Kidney epithelial cell (primary cell): ENCODE measurements at regions not wholly inside any gene's neighbourhood (a gene's known extent, or its start where the extent isn't known, plus 50 kb on each side); places are given as distances from the start of the nearest gene placed in this dataset.

Experiments used
- DNase-seq: peaks from one replicate; pipeline ENCODE4 v3.0.0-alpha.2; 2010; ENCODE audit warnings: low read depth
- H3K27me3 ChIP-seq: 2 replicates; pipeline ENCODE4 v1.6.0; 2011; ENCODE audit warnings: low read length; ENCODE audit not compliant: control insufficient read depth, insufficient read depth
- H3K36me3 ChIP-seq: 2 replicates; pipeline ENCODE4 v1.5.1; 2011; ENCODE audit warnings: low read length; ENCODE audit not compliant: control insufficient read depth, insufficient read depth
- H3K4me3 ChIP-seq: 2 replicates; pipeline ENCODE4 v1.5.1; 2011; ENCODE audit warnings: low read depth, mild to moderate bottlenecking, control low read depth, low read length
- TF ChIP-seq, protein P1 (sequence below): IDR thresholded peaks from 2 replicates; pipeline ENCODE4 v1.5.1; 2011; ENCODE audit warnings: mild to moderate bottlenecking, moderate library complexity, low read length, control low read depth, inconsistent platforms; ENCODE audit not compliant: insufficient read depth, poor library complexity, severe bottlenecking

DNA sequence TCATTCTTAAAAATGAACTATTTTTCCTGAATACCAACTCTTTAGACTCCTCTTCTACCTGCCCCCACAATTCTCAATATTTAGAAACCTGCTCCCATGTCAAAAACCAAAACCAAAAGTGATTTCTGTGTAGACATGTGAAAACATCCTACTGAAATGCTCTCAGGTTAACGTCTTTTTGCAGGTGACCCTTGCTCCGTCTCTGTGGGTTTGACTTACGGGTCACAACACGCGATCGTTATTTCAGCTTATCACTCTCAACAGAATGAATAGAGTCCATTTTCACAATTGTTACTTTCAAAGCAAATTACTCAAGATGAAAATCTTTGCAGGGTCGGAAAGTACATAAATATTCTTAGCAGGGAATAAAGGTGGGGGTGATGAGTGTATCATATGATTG lies 456.3 kb upstream of the SGCD start:
- Histone ChIP-seq H3K36me3 (no peaks in the 10 kb centered on the region), H3K4me3 (no peak overlapping the region), H3K27me3 (no peaks in the 10 kb centered on the region)
- TF ChIP-seq, protein P1, sequence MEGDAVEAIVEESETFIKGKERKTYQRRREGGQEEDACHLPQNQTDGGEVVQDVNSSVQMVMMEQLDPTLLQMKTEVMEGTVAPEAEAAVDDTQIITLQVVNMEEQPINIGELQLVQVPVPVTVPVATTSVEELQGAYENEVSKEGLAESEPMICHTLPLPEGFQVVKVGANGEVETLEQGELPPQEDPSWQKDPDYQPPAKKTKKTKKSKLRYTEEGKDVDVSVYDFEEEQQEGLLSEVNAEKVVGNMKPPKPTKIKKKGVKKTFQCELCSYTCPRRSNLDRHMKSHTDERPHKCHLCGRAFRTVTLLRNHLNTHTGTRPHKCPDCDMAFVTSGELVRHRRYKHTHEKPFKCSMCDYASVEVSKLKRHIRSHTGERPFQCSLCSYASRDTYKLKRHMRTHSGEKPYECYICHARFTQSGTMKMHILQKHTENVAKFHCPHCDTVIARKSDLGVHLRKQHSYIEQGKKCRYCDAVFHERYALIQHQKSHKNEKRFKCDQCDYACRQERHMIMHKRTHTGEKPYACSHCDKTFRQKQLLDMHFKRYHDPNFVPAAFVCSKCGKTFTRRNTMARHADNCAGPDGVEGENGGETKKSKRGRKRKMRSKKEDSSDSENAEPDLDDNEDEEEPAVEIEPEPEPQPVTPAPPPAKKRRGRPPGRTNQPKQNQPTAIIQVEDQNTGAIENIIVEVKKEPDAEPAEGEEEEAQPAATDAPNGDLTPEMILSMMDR = no peak
- DNase-seq = no peak

DNA sequence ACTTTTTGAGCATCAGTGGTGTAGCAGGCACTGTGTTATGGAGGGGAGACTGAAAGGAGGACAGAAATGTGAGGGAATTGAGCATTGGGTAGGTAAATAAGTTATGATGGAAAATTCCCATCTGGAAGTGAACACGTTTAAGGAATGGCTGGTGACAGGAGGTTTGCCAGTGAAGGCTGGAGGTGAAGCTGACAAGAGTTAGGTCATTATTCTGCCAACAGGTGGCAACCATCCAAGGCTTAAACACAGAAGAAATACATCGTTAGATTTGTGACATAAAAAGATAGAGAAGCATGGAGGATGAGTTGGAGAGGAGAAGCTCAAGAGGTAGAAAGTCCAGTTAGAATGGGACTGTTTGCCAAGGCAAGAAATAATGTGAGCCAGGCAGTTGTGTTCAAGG lies 455.3 kb upstream of the SGCD start:
- Histone ChIP-seq H3K36me3 (no peaks in the 10 kb centered on the region), H3K27me3 (no peaks in the 10 kb centered on the region), H3K4me3 (no peak overlapping the region)
- TF ChIP-seq, protein P1 = no peak
- DNase-seq = no peak

DNA sequence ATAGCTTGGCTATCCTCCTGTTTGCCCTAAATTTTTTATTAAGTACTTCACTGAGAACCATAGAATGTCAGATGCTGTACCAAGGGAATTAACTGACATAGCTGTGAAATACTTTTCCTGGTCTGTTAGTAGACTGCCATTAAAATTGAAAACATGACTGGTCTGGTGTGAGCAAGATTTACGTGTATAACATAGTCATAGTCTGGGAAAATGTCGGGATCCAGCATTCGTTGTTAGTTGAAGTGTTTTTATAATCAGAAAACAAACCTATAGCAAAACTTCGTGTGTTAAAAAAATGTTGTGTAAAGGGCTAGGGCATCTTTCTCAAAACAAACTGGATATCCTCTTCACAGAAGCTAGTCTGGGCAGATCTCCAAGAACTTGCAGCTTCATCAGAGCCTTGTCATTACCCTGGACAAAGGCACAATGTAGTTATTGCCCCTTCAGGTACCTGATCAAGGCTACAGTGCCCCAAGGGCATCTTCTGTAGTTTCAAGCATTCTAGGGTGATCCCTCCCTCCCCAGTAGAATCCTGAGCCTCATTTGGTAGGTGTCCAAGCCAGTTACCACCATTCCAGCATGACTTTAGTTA lies 454.2 kb upstream of the SGCD start:
- Histone ChIP-seq H3K27me3 (no peaks in the 10 kb centered on the region), H3K36me3 (no peaks in the 10 kb centered on the region), H3K4me3 (no peak overlapping the region)
- no peak for DNase-seq
- TF ChIP-seq, protein P1 = no peak

DNA sequence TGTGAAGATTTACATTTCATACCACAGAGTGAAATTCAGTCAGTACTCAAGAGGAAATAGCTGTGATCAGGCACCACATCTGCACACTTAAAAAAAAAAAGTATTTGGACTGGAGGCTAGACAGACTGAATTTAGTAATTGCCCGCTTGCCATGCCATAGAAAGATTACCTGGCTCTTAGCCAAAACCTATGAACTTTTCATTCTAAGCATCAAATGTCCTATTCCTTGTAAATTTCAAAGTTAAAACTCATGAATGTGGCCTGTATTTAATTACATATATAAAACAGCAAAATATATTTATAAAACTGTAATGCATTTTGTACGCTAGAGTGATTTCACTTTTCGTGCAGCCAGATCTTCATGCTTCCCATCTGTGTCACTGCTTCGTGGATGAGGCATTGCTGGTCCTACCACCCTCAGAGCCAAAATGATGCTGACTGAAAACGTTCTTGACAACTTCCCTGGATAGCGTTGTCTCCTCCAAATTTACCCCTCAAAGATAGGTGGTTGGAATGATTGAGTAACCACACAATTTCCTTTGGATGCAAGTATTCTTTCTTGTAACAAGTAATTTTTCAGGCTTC lies 447.9 kb upstream of the SGCD start:
- no peak for DNase-seq
- H3K36me3 ChIP-seq = no peaks in the 10 kb centered on the region
- no peak overlapping the region for H3K4me3 ChIP-seq
- TF ChIP-seq, protein P1 = no peak
- H3K27me3 ChIP-seq = no peaks in the 10 kb centered on the region

DNA sequence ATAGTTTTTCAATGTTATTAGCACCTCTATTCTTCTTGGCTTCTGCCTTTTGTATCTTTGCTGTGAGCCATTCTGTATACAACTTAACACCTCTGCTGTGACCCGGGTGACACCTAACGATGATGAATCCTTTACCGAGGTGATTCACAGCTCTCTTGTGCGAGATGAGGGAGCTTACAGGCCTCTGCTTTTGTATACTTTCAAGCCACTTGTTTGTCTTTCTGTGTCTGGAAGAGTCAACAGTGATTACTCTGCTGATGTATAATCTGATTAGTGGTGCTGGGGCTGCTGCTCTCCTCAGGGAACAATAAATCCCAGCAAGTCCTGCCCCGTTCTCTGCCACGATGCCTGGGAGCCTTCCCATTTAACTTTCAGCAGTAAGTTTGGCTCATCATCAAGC lies 442.9 kb upstream of the SGCD start:
- H3K36me3 ChIP-seq = no peaks in the 10 kb centered on the region
- TF ChIP-seq, protein P1 = no peak
- H3K4me3 ChIP-seq = no peak overlapping the region
- H3K27me3 ChIP-seq = no peaks in the 10 kb centered on the region
- no peak for DNase-seq

DNA sequence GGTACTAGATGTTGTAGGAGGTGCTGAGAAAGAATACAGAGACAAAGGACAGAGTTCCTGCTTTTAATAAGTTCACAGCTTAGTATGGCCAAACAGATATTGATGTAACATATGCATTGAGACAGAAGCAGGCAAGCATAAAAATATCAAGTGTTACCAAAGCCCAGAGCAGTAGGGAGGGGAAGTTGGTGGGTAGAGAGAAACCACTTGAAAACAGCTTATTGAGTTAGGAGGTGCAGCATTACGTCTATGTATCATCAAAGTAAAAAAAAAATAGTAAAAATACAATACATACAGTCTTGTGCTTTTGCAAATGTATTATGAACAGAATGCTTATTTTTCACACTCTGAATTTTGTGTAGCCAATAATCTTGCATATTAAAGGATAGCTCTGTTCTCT lies 441.8 kb upstream of the SGCD start:
- TF ChIP-seq, protein P1 = no peak
- Histone ChIP-seq H3K4me3 (no peak overlapping the region), H3K27me3 (no peaks in the 10 kb centered on the region), H3K36me3 (no peaks in the 10 kb centered on the region)
- DNase-seq = no peak
